ENCODE measurements at regions not wholly inside any gene's neighbourhood (a gene's known extent, or its start where the extent isn't known, plus 50 kb on each side); places are given as distances from the start of the nearest gene placed in this dataset.

GRCh38 chr12:68425998-68426397, 93.8 kb upstream of the MDM1 start:
- H2AFZ ChIP-seq (ENCODE audit: low read length), result no peak overlapping the region
- H3K36me3 ChIP-seq (ENCODE audit: insufficient read depth, low read length), result no peaks in the 10 kb centered on the region
- TF ChIP-seq CTCF (conservative IDR thresholded peaks at IDR 0.05; ENCODE audit: low read length) (no peak), EZH2phosphoT487 (IDR thresholded peaks at IDR 0.05; ENCODE audit: borderline replicate concordance) (no peak)
- H3F3A ChIP-seq (ENCODE audit: low read depth), result no peaks in the 10 kb centered on the region
- H3K4me3 ChIP-seq (ENCODE audit: low read length, poor library complexity, severe bottlenecking), result no peak overlapping the region
- no peaks in the 10 kb centered on the region for H3K79me2 ChIP-seq (ENCODE audit: insufficient read depth, low read length)
- H4K20me1 ChIP-seq (ENCODE audit: insufficient read depth, low read length, poor library complexity, severe bottlenecking), result no peaks in the 10 kb centered on the region
- no peak overlapping the region for H3K9ac ChIP-seq (ENCODE audit: low read depth, low read length, poor library complexity, severe bottlenecking)
- no peaks in the 10 kb centered on the region for H3K9me3 ChIP-seq (ENCODE audit: insufficient read depth, low read depth, low read length)
- H3K27me3 ChIP-seq (ENCODE audit: insufficient read depth, low read length, poor library complexity, severe bottlenecking), result no peaks in the 10 kb centered on the region
- no peak overlapping the region for H3K4me2 ChIP-seq (ENCODE audit: low read depth, low read length, poor library complexity, severe bottlenecking)
- no peaks in the 10 kb centered on the region for H3K9me2 ChIP-seq (replicated peaks; ENCODE audit: low read depth, low read length)
- H3K4me1 ChIP-seq (ENCODE audit: insufficient read depth, low read length, poor library complexity, severe bottlenecking), result peaks cover under 1% of the 10 kb centered on the region

- Histone ChIP-seq H3K9ac (ENCODE audit: low read depth, low read length, poor library complexity, severe bottlenecking) (no peak overlapping the region), H3F3A (ENCODE audit: low read depth) (no peaks in the 10 kb centered on the region), H3K36me3 (ENCODE audit: insufficient read depth, low read length) (no peaks in the 10 kb centered on the region), H3K4me1 (ENCODE audit: insufficient read depth, low read length, poor library complexity, severe bottlenecking) (peaks cover 7% of the 10 kb centered on the region), H4K20me1 (ENCODE audit: insufficient read depth, low read length, poor library complexity, severe bottlenecking) (no peaks in the 10 kb centered on the region), H2AFZ (ENCODE audit: low read length) (no peak overlapping the region), H3K9me3 (ENCODE audit: insufficient read depth, low read depth, low read length) (no peaks in the 10 kb centered on the region), H3K27me3 (ENCODE audit: insufficient read depth, low read length, poor library complexity, severe bottlenecking) (no peaks in the 10 kb centered on the region), H3K79me2 (ENCODE audit: insufficient read depth, low read length) (no peaks in the 10 kb centered on the region), H3K9me2 (replicated peaks; ENCODE audit: low read depth, low read length) (no peaks in the 10 kb centered on the region), H3K4me2 (ENCODE audit: low read depth, low read length, poor library complexity, severe bottlenecking) (no peak overlapping the region), H3K4me3 (ENCODE audit: low read length, poor library complexity, severe bottlenecking) (no peak overlapping the region)
- TF ChIP-seq CTCF (conservative IDR thresholded peaks at IDR 0.05; ENCODE audit: low read length) (no peak), EZH2phosphoT487 (IDR thresholded peaks at IDR 0.05; ENCODE audit: borderline replicate concordance) (no peak)
These were observed 96.0 kb upstream of the MDM1 start for GRCh38 chr12:68428211-68428610.

- TF ChIP-seq EZH2phosphoT487 (IDR thresholded peaks at IDR 0.05; ENCODE audit: borderline replicate concordance) (no peak), CTCF (conservative IDR thresholded peaks at IDR 0.05; ENCODE audit: low read length) (no peak)
- Histone ChIP-seq H4K20me1 (ENCODE audit: insufficient read depth, low read length, poor library complexity, severe bottlenecking) (no peaks in the 10 kb centered on the region), H3K4me3 (ENCODE audit: low read length, poor library complexity, severe bottlenecking) (no peak overlapping the region), H2AFZ (ENCODE audit: low read length) (no peak overlapping the region), H3F3A (ENCODE audit: low read depth) (no peaks in the 10 kb centered on the region), H3K9me3 (ENCODE audit: insufficient read depth, low read depth, low read length) (no peaks in the 10 kb centered on the region), H3K9ac (ENCODE audit: low read depth, low read length, poor library complexity, severe bottlenecking) (no peak overlapping the region), H3K9me2 (replicated peaks; ENCODE audit: low read depth, low read length) (no peaks in the 10 kb centered on the region), H3K4me2 (ENCODE audit: low read depth, low read length, poor library complexity, severe bottlenecking) (no peak overlapping the region), H3K4me1 (ENCODE audit: insufficient read depth, low read length, poor library complexity, severe bottlenecking) (peaks cover 7% of the 10 kb centered on the region), H3K27me3 (ENCODE audit: insufficient read depth, low read length, poor library complexity, severe bottlenecking) (no peaks in the 10 kb centered on the region), H3K79me2 (ENCODE audit: insufficient read depth, low read length) (no peaks in the 10 kb centered on the region), H3K36me3 (ENCODE audit: insufficient read depth, low read length) (no peaks in the 10 kb centered on the region)
These were observed 96.8 kb upstream of the MDM1 start for GRCh38 chr12:68428724-68429501.

Measured in Loucy (cell line).